ENCODE measurements at regions not wholly inside any gene's neighbourhood (a gene's known extent, or its start where the extent isn't known, plus 50 kb on each side); places are given as distances from the start of the nearest gene placed in this dataset.

DNA sequence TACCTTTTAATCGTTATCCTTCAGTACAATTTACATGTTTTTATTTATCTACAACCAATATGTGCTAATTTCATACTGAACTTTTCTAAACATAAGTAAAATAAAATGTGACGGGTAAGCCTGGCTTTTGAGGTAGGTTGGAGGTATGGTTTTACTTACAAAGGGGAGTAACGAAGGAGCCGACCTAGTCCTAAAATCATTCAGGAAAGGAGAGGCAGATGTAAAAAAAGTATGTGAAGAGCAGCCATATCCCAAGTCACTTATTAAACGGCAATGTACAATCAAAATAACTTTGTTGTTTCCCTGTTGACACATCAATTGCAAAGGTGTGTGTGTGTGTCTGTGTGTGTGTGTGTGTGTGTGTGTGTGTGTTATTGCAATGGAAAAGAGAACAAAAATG is 351.3 kb downstream of the CRPPA start:
- H3K27ac ChIP-seq: no peak overlapping the region
- no peak for DNase-seq (ENCODE audit: low spot score)
- TF ChIP-seq, protein P1, sequence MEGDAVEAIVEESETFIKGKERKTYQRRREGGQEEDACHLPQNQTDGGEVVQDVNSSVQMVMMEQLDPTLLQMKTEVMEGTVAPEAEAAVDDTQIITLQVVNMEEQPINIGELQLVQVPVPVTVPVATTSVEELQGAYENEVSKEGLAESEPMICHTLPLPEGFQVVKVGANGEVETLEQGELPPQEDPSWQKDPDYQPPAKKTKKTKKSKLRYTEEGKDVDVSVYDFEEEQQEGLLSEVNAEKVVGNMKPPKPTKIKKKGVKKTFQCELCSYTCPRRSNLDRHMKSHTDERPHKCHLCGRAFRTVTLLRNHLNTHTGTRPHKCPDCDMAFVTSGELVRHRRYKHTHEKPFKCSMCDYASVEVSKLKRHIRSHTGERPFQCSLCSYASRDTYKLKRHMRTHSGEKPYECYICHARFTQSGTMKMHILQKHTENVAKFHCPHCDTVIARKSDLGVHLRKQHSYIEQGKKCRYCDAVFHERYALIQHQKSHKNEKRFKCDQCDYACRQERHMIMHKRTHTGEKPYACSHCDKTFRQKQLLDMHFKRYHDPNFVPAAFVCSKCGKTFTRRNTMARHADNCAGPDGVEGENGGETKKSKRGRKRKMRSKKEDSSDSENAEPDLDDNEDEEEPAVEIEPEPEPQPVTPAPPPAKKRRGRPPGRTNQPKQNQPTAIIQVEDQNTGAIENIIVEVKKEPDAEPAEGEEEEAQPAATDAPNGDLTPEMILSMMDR (conservative IDR thresholded peaks at IDR 0.05; ENCODE audit: low read depth): no peak
- ChIA-PET CTCF (no interaction called here), POLR2A (ENCODE audit: low non-redundant PET) (no interaction called here)

- ChIA-PET POLR2A (ENCODE audit: low non-redundant PET) (no interaction called here), CTCF (interaction anchor here (0.6 kb wide), 1 partner anchor 83 kb away, joined by 3 read pairs; no protein-coding TSS in a partner anchor)
- TF ChIP-seq, protein P1 (conservative IDR thresholded peaks at IDR 0.05; ENCODE audit: low read depth): no peak
- no peak overlapping the region for H3K27ac ChIP-seq
- DNase-seq (ENCODE audit: low spot score): no peak
Observed at GRCh38 chr7:16068183-16068582, 353.2 kb downstream of the CRPPA start.

- POLR2A ChIA-PET (ENCODE audit: low non-redundant PET): no interaction called here
- CTCF ChIA-PET: interaction anchor here (0.5 to 1.0 kb wide), 5 partner anchors 31 to 620 kb away, joined by 3 read pairs; no protein-coding TSS in a partner anchor
- no peak overlapping the region for H3K27ac ChIP-seq
- DNase-seq (ENCODE audit: low spot score): no peak
- TF ChIP-seq, protein P1 (conservative IDR thresholded peaks at IDR 0.05; ENCODE audit: low read depth): no peak
Observed at GRCh38 chr7:16067711-16068110, 353.6 kb downstream of the CRPPA start.

GRCh38 chr7:16066805-16067459 is 354.4 kb downstream of the CRPPA start:
- ChIA-PET CTCF (interaction anchor here (0.5 to 1.0 kb wide), 3 partner anchors 31 to 621 kb away, joined by 3 read pairs; no protein-coding TSS in a partner anchor), POLR2A (ENCODE audit: low non-redundant PET) (no interaction called here)

DNA sequence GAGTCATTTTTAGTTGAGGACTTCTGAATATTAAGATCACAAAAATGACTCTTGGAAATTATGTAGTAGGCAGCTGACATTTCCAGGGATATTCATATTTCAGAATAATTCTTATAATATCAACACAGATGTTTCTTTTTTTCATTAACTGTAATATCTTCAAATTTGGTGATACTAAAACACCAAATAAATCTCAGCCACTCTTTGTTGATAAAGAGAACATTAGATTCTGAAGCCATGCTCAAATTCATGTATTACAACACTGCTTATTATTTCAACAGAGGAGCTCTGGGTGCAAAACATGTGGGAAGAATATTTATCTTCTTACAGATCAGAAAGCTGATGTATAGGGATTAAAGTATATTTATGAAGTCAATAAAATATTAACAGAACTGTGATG is 355.4 kb downstream of the CRPPA start:
- H3K27ac ChIP-seq: no peak overlapping the region
- ChIA-PET CTCF (interaction anchor here (0.5 kb wide), 1 partner anchor 1693 kb away, joined by 3 read pairs; no protein-coding TSS in a partner anchor), POLR2A (ENCODE audit: low non-redundant PET) (no interaction called here)
- TF ChIP-seq, protein P1 (conservative IDR thresholded peaks at IDR 0.05; ENCODE audit: low read depth): no peak
- DNase-seq (ENCODE audit: low spot score): no peak

More at GRCh38 chr7:16066805-16067459, 354.4 kb downstream of the CRPPA start:
- H3K27ac ChIP-seq: no peak overlapping the region
- TF ChIP-seq, protein P1 (conservative IDR thresholded peaks at IDR 0.05; ENCODE audit: low read depth): no peak
- no peak for DNase-seq (ENCODE audit: low spot score)

DNA sequence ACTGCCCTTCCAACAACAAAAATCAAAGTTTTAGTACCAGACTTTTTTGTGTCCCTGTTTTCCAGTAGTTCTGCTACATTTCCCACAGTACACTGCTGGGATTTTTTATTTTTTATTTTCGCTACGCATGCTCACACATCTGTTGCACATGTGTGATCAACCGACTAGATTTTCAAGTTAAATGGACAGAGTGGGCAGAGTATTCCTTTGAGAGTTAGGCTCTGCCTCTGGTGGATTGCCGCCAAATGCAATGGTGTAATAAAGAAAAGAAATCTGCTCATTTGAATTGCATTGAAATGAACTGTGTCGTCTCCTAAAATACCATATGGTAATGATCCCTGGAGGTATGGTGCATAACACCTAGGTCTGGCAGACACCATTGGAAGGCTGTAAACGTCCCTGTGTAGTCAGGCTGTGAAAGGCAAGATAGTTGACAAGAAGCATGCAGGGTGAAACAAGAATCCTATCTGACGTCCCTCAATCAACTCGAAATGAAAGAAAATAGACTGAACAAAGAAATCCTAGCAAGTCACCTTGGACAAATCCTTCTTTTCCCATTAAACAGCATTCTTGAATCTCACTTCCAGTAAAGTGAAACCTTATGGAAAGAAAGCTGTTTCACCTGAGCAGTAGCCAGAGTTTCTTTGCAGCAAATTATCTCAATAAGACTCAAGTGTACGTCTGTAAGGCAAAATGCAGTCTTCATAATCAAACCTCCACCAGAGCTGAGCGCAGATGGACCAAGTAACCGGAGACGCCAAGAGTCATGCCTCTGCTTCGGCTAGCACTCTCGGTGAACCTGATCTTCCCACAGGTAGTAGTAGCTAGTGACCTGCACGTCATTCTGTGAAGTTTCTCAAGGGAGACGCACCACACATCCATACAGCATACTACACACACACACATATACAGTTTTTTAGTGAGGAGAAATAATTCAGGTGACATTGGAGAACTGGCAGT is 357.3 kb downstream of the CRPPA start:
- TF ChIP-seq, protein P1 (conservative IDR thresholded peaks at IDR 0.05; ENCODE audit: low read depth): no peak
- POLR2A ChIA-PET (ENCODE audit: low non-redundant PET): no interaction called here
- no peak overlapping the region for H3K27ac ChIP-seq
- CTCF ChIA-PET: no interaction called here
- DNase-seq (ENCODE audit: low spot score): no peak
